ENCODE measurements at regions not wholly inside any gene's neighbourhood (a gene's known extent, or its start where the extent isn't known, plus 50 kb on each side); places are given as distances from the start of the nearest gene placed in this dataset.
A peak's percentile ranks its signal among the peaks of the same experiment; 100 is the strongest.

DNA sequence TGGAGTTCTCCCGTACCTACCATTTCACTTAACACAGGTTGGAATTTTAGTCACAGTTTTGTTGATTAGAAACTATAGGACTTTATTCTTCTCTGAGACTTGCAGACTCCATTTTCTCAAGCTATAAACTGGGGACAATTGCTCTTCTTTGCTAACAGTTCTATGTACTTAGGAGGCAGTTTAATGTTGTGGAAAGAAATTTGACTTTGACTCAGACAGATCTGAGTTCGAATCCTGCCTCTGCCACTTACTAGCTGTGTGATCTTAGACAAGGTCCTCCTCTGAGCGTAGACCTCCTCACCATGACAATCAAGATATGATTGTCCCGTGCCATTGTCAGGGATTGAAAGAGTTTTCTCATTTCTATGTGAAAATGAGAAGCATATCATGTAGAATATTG, 196.4 kb upstream of the HES1 start:
- H3K4me3 Mint-ChIP-seq, result no peak overlapping the region
- Histone ChIP-seq H3K9me3 (ENCODE audit: control insufficient read depth, low read depth, low read length) (no peaks in the 10 kb centered on the region), H2BK15ac (ENCODE audit: low read depth, low read length) (no peak overlapping the region), H2AFZ (ENCODE audit: low read length) (no peak overlapping the region), H3K23me2 (ENCODE audit: insufficient read length, low read depth, low read length, poor library complexity, severe bottlenecking) (peaks cover 3% of the 10 kb centered on the region), H2AK5ac (ENCODE audit: insufficient read length, low read length) (no peak overlapping the region), H2BK120ac (ENCODE audit: low read depth, low read length, poor library complexity, severe bottlenecking) (no peak overlapping the region), H3K4me1 (ENCODE audit: insufficient read depth, low read length) (peaks cover 24% of the 10 kb centered on the region; the same call in 1 of the 2 replicates), H3K79me1 (ENCODE audit: insufficient read depth, low read depth, low read length, poor library complexity, severe bottlenecking) (no peaks in the 10 kb centered on the region), H2BK12ac (ENCODE audit: insufficient read length, low read depth, low read length) (no peak overlapping the region), H3K23ac (ENCODE audit: insufficient read length, low read depth, low read length) (no peak overlapping the region), H3K27ac (ENCODE audit: insufficient read length, low read depth, low read length) (no peak overlapping the region), H4K91ac (ENCODE audit: insufficient read length, low read depth, low read length) (no peak overlapping the region), H3K79me2 (ENCODE audit: insufficient read depth, low read length) (0 out of 2 replicates have a peak, but pooled peaks cover 2% of the 10 kb centered on the region), H2BK5ac (ENCODE audit: insufficient read length, low read length) (no peak overlapping the region), H3K9ac (ENCODE audit: extremely low read depth, insufficient read length, low read length) (no peak overlapping the region), H3K56ac (ENCODE audit: insufficient read length, low read depth, low read length) (no peak overlapping the region), H2BK20ac (ENCODE audit: low read depth, low read length, poor library complexity, severe bottlenecking) (no peak overlapping the region), H3T11ph (ENCODE audit: low read length) (no peak overlapping the region), H4K20me1 (ENCODE audit: control insufficient read depth, insufficient read depth, insufficient read length) (no peaks in the 10 kb centered on the region), H4K8ac (replicated peaks; ENCODE audit: insufficient read length, low read depth, low read length) (no peak overlapping the region), H4K5ac (ENCODE audit: insufficient read length, low read depth, low read length) (no peak overlapping the region), H3K4ac (ENCODE audit: low read depth, low read length) (no peak overlapping the region), H3K14ac (ENCODE audit: insufficient read depth, low read length) (no peak overlapping the region), H3K4me2 (ENCODE audit: insufficient read depth, insufficient read length, low read length) (no peak overlapping the region), H3K27me3 (ENCODE audit: insufficient read depth, low read length) (no peaks in the 10 kb centered on the region; the same call in none of the 2 replicates), H3K18ac (ENCODE audit: insufficient read length, low read depth, low read length) (no peak overlapping the region)
- no peak for DNase-seq
- TF ChIP-seq, protein P1, sequence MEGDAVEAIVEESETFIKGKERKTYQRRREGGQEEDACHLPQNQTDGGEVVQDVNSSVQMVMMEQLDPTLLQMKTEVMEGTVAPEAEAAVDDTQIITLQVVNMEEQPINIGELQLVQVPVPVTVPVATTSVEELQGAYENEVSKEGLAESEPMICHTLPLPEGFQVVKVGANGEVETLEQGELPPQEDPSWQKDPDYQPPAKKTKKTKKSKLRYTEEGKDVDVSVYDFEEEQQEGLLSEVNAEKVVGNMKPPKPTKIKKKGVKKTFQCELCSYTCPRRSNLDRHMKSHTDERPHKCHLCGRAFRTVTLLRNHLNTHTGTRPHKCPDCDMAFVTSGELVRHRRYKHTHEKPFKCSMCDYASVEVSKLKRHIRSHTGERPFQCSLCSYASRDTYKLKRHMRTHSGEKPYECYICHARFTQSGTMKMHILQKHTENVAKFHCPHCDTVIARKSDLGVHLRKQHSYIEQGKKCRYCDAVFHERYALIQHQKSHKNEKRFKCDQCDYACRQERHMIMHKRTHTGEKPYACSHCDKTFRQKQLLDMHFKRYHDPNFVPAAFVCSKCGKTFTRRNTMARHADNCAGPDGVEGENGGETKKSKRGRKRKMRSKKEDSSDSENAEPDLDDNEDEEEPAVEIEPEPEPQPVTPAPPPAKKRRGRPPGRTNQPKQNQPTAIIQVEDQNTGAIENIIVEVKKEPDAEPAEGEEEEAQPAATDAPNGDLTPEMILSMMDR (conservative IDR thresholded peaks at IDR 0.05), result no peak
- H3K27me3 Mint-ChIP-seq (ENCODE audit: low read depth), result peaks cover 26% of the 10 kb centered on the region
- peak overlapping the region in 1 of 3 experiments; percentile 62; a peak in 1 of 7 replicates for H3K27ac Mint-ChIP-seq
- H3K4me1 Mint-ChIP-seq, result peaks cover 54 to 66% of the 10 kb centered on the region in 2 experiments
- H3K9me3 Mint-ChIP-seq, result peaks cover 2 to 3% of the 10 kb centered on the region in 2 experiments; a peak in 3 of 5 replicates
- peaks cover 0 to 9% (median 0%) of the 10 kb centered on the region in 3 experiments; a peak in 3 of 7 replicates for H3K36me3 Mint-ChIP-seq (ENCODE audit: insufficient read depth in 1 of 3, low read depth in 3 of 3)
- no CpG with 5 or more reads among the region's 4 CpGs for WGBS (ENCODE audit: extremely low coverage, insufficient read length, low lambda C conversion rate)

Data from H9 (cell line).